H9 (cell line): ENCODE measurements at regions not wholly inside any gene's neighbourhood (a gene's known extent, or its start where the extent isn't known, plus 50 kb on each side); places are given as distances from the start of the nearest gene placed in this dataset.

Experiments
- DNase-seq: peaks from one replicate; pipeline ENCODE4 v3.0.0-alpha.2; 2017
- H2AFZ ChIP-seq: one replicate; pipeline ENCODE4 v1.6.1; 2013; ENCODE audit warnings: mild to moderate bottlenecking, low read length, control low read depth, moderate library complexity
- H2AK5ac ChIP-seq: 2 replicates; pipeline ENCODE4 v1.6.1; 2013; ENCODE audit warnings: low read length, control low read depth, mixed read lengths; ENCODE audit not compliant: insufficient read length
- H2BK120ac ChIP-seq: one replicate; pipeline ENCODE4 v1.6.1; 2013; ENCODE audit warnings: low read depth, mild to moderate bottlenecking, low read length, control low read depth, inconsistent platforms; ENCODE audit not compliant: poor library complexity, severe bottlenecking
- H2BK12ac ChIP-seq: 2 replicates; pipeline ENCODE4 v1.6.1; 2013; ENCODE audit warnings: low read length, control low read depth, mixed read lengths, low read depth; ENCODE audit not compliant: insufficient read length
- H2BK15ac ChIP-seq: 2 replicates; pipeline ENCODE4 v1.6.1; 2013; ENCODE audit warnings: low read depth, low read length, control low read depth
- H2BK20ac ChIP-seq: one replicate; pipeline ENCODE4 v1.6.1; 2013; ENCODE audit warnings: low read depth, mild to moderate bottlenecking, low read length, control low read depth, inconsistent platforms; ENCODE audit not compliant: poor library complexity, severe bottlenecking
- H2BK5ac ChIP-seq: 2 replicates; pipeline ENCODE4 v1.6.1; 2013; ENCODE audit warnings: low read length, control low read depth, mixed read lengths; ENCODE audit not compliant: insufficient read length
- H3K14ac ChIP-seq: 2 replicates; pipeline ENCODE4 v1.6.1; 2013; ENCODE audit warnings: low read length, control low read depth; ENCODE audit not compliant: insufficient read depth
- H3K18ac ChIP-seq: 2 replicates; pipeline ENCODE4 v1.6.1; 2013; ENCODE audit warnings: low read depth, mild to moderate bottlenecking, mixed read lengths, low read length, control low read depth; ENCODE audit not compliant: insufficient read length
- H3K23ac ChIP-seq: 2 replicates; pipeline ENCODE4 v1.6.1; 2013; ENCODE audit warnings: low read length, control low read depth, mixed read lengths, low read depth; ENCODE audit not compliant: insufficient read length
- H3K23me2 ChIP-seq: 2 replicates; pipeline ENCODE4 v1.6.1; 2013; ENCODE audit warnings: low read depth, mild to moderate bottlenecking, mixed read lengths, low read length, control low read depth; ENCODE audit not compliant: insufficient read length, poor library complexity, severe bottlenecking
- H3K27ac ChIP-seq: 2 replicates; pipeline ENCODE4 v1.5.1; 2013; ENCODE audit warnings: low read length, control low read depth, mixed read lengths, low read depth; ENCODE audit not compliant: insufficient read length
- H3K27me3 ChIP-seq: 2 replicates; pipeline ENCODE4 v1.6.1; 2013; ENCODE audit warnings: low read length, control low read depth, inconsistent platforms; ENCODE audit not compliant: insufficient read depth
- H3K4ac ChIP-seq: 2 replicates; pipeline ENCODE4 v1.6.1; 2013; ENCODE audit warnings: low read depth, mild to moderate bottlenecking, control low read depth, inconsistent platforms, low read length, moderate library complexity
- H3K4me1 ChIP-seq: 2 replicates; pipeline ENCODE4 v1.6.1; 2013; ENCODE audit warnings: low read length, control low read depth, inconsistent platforms; ENCODE audit not compliant: insufficient read depth
- H3K4me2 ChIP-seq: 2 replicates; pipeline ENCODE4 v1.6.1; 2013; ENCODE audit warnings: low read length, control low read depth, mixed read lengths; ENCODE audit not compliant: insufficient read length, insufficient read depth
- H3K56ac ChIP-seq: 2 replicates; pipeline ENCODE4 v1.6.1; 2013; ENCODE audit warnings: low read depth, mild to moderate bottlenecking, mixed read lengths, low read length, control low read depth; ENCODE audit not compliant: insufficient read length
- H3K79me1 ChIP-seq: 2 replicates; pipeline ENCODE4 v1.6.1; 2013; ENCODE audit warnings: low read depth, mild to moderate bottlenecking, moderate library complexity, low read length, control low read depth, inconsistent platforms; ENCODE audit not compliant: insufficient read depth, poor library complexity, severe bottlenecking
- H3K79me2 ChIP-seq: 2 replicates; pipeline ENCODE4 v1.6.1; 2013; ENCODE audit warnings: low read length, control low read depth, inconsistent platforms; ENCODE audit not compliant: insufficient read depth
- H3K9ac ChIP-seq: 2 replicates; pipeline ENCODE4 v1.6.1; 2013; ENCODE audit warnings: low read length, control low read depth, mixed read lengths; ENCODE audit not compliant: insufficient read length; ENCODE audit errors: extremely low read depth
- H3K9me3 ChIP-seq: one replicate; pipeline ENCODE4 v1.6.1; 2013; ENCODE audit warnings: low read depth, low read length, inconsistent platforms; ENCODE audit not compliant: control insufficient read depth
- H3T11ph ChIP-seq: one replicate; pipeline ENCODE4 v1.6.1; 2013; ENCODE audit warnings: mild to moderate bottlenecking, low read length, control low read depth, inconsistent platforms
- H4K20me1 ChIP-seq: one replicate; pipeline ENCODE4 v1.6.1; 2013; ENCODE audit not compliant: control insufficient read depth, insufficient read length, insufficient read depth
- H4K5ac ChIP-seq: 2 replicates; pipeline ENCODE4 v1.6.1; 2013; ENCODE audit warnings: low read depth, mild to moderate bottlenecking, mixed read lengths, low read length, control low read depth; ENCODE audit not compliant: insufficient read length
- H4K8ac ChIP-seq: replicated peaks from 2 replicates; pipeline ENCODE4 v1.6.1; 2013; ENCODE audit warnings: low read length, control low read depth, mixed read lengths, low read depth; ENCODE audit not compliant: insufficient read length
- H4K91ac ChIP-seq: 2 replicates; pipeline ENCODE4 v1.6.1; 2013; ENCODE audit warnings: low read depth, mild to moderate bottlenecking, moderate library complexity, mixed read lengths, low read length, control low read depth; ENCODE audit not compliant: insufficient read length
- H3K27ac Mint-ChIP-seq, 3 experiments: 2 replicates in 2 of 3; 3 replicates in 1 of 3; pipeline ENCODE4 v1.8.0; 2020 to 2021; ENCODE audit warnings: mixed read lengths in 3 of 3, mild to moderate bottlenecking in 1 of 3, moderate library complexity in 1 of 3
- H3K27me3 Mint-ChIP-seq: 2 replicates; pipeline ENCODE4 v1.8.0; 2021; ENCODE audit warnings: low read depth, mild to moderate bottlenecking, moderate library complexity, mixed read lengths
- H3K36me3 Mint-ChIP-seq, 3 experiments: 2 replicates in 2 of 3; 3 replicates in 1 of 3; pipeline ENCODE4 v1.8.0; 2020 to 2021; ENCODE audit warnings: low read depth in 3 of 3, mixed read lengths in 3 of 3; ENCODE audit not compliant: insufficient read depth in 1 of 3
- H3K4me1 Mint-ChIP-seq, 2 experiments: 2 replicates each; pipeline ENCODE4 v1.8.0; 2020; ENCODE audit warnings: mixed read lengths in 2 of 2
- H3K4me3 Mint-ChIP-seq, 2 experiments: 2 replicates in 1 of 2; 3 replicates in 1 of 2; pipeline ENCODE4 v1.8.0; 2020 to 2021; ENCODE audit warnings: mild to moderate bottlenecking in 2 of 2, mixed read lengths in 2 of 2, moderate library complexity in 1 of 2
- H3K9me3 Mint-ChIP-seq, 2 experiments: 2 replicates in 1 of 2; 3 replicates in 1 of 2; pipeline ENCODE4 v1.8.0; 2020; ENCODE audit warnings: mild to moderate bottlenecking in 2 of 2, mixed read lengths in 2 of 2, moderate library complexity in 1 of 2
- CTCF ChIP-seq: fragments of 200-600 bp; sonication (generic); conservative IDR thresholded peaks from 3 replicates; pipeline ENCODE4 v1.8.0; 2021; ENCODE audit warnings: antibody characterized with exemption, mild to moderate bottlenecking
- WGBS: extraction: QIAGEN DNeasy Blood & Tissue Kit; methylation state at CpG from one replicate; pipeline ENCODE4 v1.1.7; 2013; ENCODE audit warnings: missing lambda C conversion rate, low lambda C conversion rate, mixed read lengths; ENCODE audit not compliant: insufficient read length; ENCODE audit errors: extremely low coverage; 5-methylcytosine and 5-hydroxymethylcytosine counted together

- no peaks in the 10 kb centered on the region for H3K79me1 ChIP-seq
- no peaks in the 10 kb centered on the region for H3K27me3 Mint-ChIP-seq
- H3K56ac ChIP-seq, result no peak overlapping the region
- H3K9ac ChIP-seq, result no peak overlapping the region
- no peaks in the 10 kb centered on the region for H3K9me3 Mint-ChIP-seq
- H2BK15ac ChIP-seq, result no peak overlapping the region
- WGBS, result no CpG with 5 or more reads among the region's 5 CpGs
- peaks cover 0 to 3% of the 10 kb centered on the region in 2 experiments; a peak in 3 of 4 replicates for H3K4me1 Mint-ChIP-seq
- H3K23ac ChIP-seq, result no peak overlapping the region
- H4K5ac ChIP-seq, result no peak overlapping the region
- no peak overlapping the region for H3K4me3 Mint-ChIP-seq
- no peak overlapping the region for H2BK5ac ChIP-seq
- H2BK12ac ChIP-seq, result no peak overlapping the region
- no peaks in the 10 kb centered on the region for H3K9me3 ChIP-seq
- no peaks in the 10 kb centered on the region for H4K20me1 ChIP-seq
- DNase-seq, result no peak
- H2AFZ ChIP-seq, result no peak overlapping the region
- no peak for TF ChIP-seq CTCF
- H3K27ac Mint-ChIP-seq, result no peak overlapping the region
- no peak overlapping the region for H2BK20ac ChIP-seq
- H3K4me2 ChIP-seq, result no peak overlapping the region
- H3K36me3 Mint-ChIP-seq, result no peaks in the 10 kb centered on the region
- no peak overlapping the region for H3K4ac ChIP-seq
- H3K27me3 ChIP-seq, result no peaks in the 10 kb centered on the region
- H3K23me2 ChIP-seq, result no peaks in the 10 kb centered on the region
- H3K14ac ChIP-seq, result no peak overlapping the region
- H3K18ac ChIP-seq, result no peak overlapping the region
- H4K8ac ChIP-seq, result no peak overlapping the region
- no peak overlapping the region for H2AK5ac ChIP-seq
- H3K79me2 ChIP-seq, result no peaks in the 10 kb centered on the region
- H3T11ph ChIP-seq, result no peak overlapping the region
- no peak overlapping the region for H3K27ac ChIP-seq
- H4K91ac ChIP-seq, result no peak overlapping the region
- H3K4me1 ChIP-seq, result no peaks in the 10 kb centered on the region
- no peak overlapping the region for H2BK120ac ChIP-seq
These were observed 132.4 kb downstream of the CHD9NB start for GRCh38 chr16:52920331-52920730.
